NCI-H446 treated with DMSO at 0.1 percent for 48 hours (cell line): ENCODE measurements at regions not wholly inside any gene's neighbourhood (a gene's known extent, or its start where the extent isn't known, plus 50 kb on each side); places are given as distances from the start of the nearest gene placed in this dataset.
"Not testable (repeated sequence)": the region's sequence is repeated elsewhere in the genome, so short reads cannot be mapped to it uniquely, and the experiment has no call there.

Source experiments
- DNase-seq: peaks from one replicate; lab custom pipeline; 2025; lab: John Stamatoyannopoulos, UW

DNA sequence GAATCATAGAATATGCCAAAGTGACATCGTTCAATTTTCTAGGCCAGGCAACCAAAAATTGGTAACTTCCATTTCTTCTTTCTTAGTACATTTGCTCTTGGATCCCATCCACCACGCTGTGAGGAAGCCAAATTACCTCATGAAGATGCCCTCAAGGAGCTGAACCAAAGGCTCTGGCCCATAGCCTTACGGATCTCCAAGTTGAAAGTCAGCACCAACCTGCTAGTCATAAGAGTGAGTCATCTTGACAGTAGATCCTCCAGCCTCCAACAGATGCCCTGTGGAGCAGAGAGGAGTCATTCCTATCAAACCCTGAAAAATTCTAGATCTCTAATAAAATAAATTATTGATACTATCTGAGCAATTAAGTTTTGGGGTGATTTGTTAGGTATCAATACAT is 322.5 kb upstream of the COL8A1 start:
- DNase-seq: no peak

DNA sequence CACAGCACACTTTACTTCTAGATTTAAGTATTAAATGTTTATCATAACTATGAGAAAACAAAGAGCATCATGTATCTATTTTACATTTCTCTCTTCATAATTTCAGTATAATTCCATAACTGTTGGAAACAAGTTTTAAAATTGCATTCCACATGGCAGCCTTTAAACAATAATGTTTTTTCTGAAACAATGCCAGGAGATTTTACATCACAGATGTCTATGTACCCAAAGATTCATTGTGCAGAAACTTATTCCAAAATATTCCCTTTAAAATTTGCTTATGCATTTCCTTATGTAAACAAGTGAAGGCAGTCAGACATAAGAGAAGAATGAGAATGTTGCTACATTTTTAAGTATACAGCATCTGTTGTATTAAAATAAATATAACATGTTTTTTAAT is 324.9 kb upstream of the COL8A1 start:
- DNase-seq: no peak

DNA sequence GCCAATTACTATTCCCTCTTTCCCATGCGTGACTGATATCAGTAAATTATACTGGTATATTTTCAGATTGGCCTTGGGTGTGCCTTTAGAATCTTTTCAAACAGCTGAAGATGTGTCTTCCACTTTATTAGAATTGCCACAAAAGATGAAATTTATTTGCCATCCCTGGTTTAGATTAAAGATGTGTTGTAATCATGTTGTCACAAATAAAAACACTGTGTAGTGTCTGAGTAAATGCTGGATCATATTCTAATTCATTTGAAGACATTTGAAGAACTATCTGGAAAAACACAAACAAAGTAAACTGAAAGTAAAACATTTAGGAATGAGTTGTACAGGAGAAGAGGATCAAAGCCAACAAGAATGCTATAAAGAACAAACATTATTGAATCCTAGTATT is 339.7 kb upstream of the COL8A1 start:
- no peak for DNase-seq

DNA sequence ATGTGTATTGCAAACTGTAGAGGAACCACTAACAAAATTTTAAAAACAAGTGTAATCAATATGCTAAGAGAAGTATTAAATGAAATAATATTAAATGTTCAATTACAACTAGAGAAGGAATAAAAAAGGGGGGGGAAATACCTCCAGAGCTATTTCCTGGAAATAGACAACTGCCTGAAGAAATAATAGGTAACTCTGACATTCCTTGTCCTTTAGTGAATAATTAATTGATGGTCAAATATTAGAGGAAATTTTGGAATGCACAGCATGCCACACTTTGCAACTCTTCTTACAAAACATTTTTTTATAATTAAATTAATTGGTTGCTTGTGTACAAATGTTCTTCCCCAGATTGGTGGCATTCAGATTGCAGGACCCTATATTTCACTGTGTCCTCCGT is 342.6 kb upstream of the COL8A1 start:
- no peak for DNase-seq

DNA sequence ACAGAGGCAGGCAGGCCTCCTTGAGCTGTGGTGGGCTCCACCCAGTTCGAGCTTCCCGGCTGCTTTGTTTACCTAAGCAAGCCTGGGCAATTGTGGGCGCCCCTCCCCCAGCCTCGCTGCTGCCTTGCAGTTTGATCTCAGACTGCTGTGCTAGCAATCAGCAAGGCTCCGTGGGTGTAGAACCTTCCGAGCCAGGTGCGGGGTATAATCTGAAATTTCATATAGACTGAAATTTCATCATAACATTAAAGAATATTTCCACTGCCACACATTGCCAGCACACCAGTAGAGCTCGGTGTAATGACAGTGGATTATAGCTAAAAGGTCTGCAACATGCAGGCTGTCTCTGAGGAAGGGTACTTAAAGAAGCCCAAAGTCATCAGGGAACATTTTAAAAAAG is 344.3 kb upstream of the COL8A1 start:
- DNase-seq: not testable (repeated sequence)

DNA sequence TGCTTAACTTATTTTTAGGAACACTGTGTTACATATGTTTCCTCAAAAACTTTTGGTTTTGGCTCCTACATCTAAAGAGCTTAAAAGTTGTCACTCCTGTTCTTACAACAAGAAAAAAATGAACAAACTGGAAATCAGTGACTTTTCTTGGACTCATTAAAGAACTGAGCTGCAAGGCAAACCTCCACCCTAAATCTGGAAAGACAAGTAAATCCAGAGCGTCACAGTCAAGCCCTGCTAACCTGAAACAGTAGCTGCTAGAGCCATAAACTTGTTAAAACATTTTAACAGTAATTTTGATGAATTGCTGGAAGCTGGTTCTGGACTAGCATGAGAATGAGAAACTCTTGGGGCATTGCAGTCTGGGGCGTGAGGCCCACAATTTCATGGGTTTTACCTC is 350.5 kb upstream of the COL8A1 start:
- DNase-seq: no peak

DNA sequence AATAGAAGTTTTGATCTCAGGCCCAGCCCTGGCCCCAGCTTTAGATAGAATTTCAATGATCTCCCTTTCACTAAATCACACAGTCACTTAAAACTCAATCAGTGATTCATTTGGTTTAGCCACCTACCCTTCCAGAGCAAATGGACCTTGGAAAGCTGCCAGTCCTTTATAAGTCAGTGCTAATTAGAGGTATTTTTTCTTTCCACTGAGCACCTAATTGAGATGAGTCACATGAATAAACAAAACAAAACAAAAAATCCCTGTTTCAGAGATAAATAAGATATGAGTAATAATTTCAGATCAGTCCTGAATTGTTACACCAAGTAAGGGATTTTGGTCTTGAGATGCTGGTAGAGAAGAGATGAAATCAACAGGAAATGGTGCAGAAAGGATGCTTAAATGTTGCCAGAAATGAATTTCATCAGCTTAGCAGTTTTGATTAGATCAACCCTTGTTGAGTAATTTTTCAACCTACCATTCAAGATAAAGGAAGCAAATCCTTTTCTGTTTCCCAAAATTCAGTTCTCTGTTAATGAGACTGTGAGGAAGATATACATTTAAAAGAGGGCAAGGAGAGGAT is 352.0 kb upstream of the COL8A1 start:
- DNase-seq: no peak

DNA sequence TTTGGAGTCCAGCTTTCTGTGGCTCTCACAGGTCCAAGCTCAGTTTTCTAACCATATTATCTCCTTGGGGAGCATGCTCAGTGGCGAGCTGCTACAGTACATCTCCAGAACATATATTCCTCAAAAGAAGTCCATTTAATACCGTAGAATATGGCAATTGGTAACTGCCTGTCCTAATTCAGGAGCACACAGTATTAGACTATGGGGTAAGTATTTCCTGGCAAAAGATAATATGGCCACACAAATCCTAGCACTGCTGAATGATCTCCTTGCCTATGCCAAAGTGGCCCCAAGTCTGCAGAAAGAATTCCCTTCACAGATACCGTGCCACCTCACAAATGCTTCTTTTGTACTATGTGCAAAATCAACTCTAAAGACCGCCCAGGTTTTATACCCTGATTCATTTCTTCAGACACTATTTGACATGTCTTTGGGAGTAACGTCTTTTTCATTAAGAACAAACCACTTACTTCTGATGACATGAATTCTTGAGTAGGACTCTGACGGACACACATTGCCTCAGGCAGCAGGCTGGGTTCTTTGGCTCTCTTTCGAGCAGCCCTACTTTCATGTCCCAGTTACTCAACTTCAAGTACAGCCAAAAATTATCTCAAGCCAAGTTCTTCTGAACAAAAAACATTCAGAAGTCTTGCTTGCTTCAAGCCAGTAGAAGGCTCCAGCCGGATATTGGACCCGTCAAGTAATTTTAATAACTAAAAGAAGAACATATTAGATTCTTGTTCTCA is 368.3 kb upstream of the DCBLD2 start:
- DNase-seq: no peak

DNA sequence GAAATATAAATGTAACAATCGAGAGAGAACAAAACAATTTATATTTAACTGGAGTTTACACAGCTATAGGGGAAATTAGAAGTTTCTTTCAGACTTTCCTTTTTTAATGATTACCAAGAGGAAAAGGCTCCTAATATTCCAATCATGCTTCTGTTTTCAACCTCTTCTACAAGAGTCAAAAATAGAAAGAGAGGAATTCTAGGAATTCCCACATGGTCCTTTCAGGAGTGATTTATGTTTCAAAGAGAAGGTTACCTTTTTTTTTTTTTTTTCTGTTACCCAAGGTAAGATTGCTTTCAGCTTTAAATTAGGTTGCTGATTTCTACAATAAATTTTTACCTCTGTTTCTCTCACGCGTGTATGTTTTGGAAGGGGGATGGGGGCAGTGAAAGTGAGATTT is 355.3 kb upstream of the DCBLD2 start:
- DNase-seq: no peak

DNA sequence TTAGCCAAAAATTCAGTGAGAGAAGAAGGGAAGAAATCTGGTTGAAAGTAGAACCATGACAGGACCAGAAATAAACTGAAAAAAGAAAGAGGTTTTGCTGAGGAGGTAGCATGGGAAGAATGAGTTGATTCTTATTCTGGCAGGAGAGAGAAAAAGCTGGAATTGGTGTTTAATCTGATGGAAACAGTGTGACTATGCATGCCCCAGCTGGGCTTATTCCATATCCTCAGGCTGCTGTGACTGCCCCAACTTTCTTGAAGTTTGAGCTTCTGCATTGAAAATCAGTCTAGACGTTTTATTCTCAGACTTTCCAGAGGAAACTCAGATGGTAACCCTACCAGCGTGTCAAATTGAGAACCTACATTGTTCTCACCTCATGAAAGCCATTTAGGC is 352.5 kb upstream of the DCBLD2 start:
- DNase-seq: no peak

DNA sequence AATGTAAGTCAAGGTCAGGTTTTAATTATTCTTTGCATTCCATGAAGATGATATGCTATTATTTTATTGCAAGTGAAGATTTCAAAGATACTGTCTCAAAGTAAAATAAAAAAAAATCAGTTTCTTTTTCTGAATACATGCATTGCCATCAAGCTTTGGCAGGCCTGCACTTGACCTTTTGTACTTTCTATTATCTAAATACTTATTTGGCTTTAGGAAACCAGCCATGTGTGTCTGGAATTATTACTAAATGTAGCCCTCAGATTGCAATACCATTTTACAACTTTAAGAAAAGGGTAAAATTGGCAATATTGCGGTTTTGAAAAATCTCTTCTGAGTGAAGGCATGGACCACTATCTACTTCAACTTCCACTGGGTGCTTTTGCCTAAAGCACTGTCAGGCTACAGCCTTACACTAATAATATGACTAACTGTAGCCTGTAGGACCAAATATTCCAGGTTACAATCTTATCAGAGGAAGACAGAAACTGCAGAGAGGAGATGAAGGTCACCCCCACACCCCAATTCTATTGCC is 349.4 kb upstream of the DCBLD2 start:
- DNase-seq: no peak

DNA sequence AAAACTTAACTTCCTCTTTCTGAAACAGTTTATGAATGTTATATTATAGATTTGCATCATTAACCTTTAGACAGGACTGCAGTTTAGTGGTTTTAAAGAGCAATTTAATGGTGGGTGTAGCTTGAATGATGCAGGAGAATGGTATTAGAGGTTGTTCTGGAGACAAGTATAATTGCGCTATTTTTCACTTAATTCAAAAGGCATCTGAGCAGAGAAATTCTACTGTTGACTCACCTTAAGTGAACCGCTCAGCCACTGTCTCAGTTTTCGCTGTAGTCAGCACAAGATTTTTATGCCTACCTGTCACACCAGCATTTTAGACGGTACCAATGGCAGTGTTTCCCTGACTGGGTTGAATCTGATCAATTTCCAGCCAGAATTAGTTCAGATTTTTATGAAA is 348.8 kb upstream of the DCBLD2 start:
- no peak for DNase-seq

DNA sequence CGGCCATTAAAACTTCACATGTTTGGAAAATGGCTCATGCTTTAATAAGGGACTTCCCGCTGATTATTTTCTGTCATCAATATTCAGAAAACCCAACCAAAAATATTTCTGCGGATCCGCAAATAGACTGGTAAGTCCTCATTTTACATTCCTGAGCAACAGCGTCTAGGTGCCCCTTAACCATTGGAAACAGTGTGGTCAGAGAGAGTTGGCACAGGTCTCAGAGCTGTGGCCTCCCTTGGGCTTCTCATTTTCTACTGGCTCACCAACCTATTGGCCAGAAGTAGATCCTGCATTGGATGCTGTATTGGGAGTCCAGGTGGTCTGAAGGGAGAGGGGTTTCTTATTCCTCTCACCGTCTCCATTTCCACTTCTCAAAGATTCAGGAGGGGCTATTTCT is 348.1 kb upstream of the DCBLD2 start:
- no peak for DNase-seq

DNA sequence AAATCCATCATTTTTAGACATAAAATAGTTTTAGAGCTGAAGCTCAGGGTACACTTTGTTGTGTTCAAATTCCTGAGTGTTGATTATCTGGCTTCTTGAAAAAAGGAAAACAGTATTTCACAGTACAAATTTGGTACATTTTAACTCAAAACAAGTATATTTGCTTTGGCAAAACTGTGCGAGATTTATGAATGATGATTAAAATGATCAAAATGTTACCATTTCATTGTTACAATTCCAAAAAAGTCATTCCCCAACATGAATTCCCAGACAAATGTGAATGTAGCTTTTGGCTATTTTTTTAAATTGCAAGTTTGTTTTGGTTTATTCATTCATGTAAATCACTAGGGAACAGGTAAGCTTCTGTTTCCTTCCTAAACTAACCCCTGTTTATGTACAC is 347.4 kb upstream of the DCBLD2 start:
- no peak for DNase-seq

DNA sequence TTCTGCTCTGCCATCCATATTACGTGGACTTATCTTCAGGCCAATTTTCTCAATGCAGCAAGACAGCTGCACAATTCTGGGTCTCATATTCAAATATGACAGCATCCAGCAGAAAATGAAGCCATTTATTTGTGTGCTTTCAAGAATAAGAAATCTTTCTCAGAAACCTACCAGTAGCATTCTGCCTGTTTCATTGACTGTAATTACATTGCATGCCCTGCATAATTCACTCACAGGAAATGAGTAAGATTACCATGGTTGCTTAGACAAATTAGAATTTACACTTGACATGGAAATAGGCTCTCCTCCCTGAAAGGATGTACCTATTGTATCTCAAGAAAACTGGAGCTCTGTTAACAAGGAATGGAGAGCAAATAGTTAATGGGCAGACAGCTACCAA is 346.6 kb upstream of the DCBLD2 start:
- no peak for DNase-seq

DNA sequence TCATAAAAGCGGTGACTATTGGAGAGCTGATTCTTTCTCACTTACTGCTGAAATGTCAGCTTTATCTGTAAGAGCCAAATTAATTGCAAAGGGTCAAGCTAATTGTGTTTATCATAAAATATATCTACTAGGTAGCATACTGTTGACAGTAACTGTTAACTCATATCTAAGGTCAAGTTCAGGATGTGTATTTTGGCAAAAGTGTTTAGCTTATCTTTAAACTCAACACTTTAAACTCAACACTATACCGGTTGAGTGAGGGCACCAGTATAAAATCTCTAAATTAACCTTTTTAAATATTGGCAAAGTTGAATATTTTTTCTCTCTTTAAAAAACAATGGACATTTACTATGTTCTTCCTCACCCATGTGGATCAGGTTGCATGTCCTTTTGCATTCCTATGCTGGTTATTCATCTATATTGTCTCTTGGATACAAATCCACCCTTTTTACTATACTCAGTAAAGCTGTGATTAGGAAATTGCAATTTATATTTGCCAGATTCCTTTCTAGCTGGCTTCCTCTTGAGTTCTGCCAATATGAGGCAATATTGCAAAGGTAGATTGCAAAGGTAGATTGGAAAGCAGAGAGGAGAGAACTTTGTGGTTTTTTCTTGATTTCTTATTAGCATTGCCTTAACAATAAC is 344.6 kb upstream of the DCBLD2 start:
- DNase-seq: no peak

DNA sequence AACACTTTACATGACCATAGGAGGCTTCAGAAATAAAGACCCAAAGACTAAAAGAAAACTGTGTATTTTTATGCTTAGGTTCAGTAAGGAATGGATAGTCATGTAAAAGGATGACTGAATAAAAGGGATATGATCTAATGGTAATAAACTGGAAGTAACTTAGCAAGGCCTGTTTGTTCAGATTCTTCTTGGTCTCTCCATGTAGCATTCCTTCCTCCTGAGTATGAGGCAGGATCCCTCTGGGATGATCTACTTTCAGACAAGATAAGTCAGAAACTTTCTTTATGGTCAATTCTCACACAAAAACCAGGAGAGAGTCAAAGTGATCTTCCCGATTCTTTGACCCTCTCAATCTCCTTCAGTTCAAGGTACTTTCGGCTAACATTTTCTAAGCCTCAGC is 340.8 kb upstream of the DCBLD2 start:
- no peak for DNase-seq

DNA sequence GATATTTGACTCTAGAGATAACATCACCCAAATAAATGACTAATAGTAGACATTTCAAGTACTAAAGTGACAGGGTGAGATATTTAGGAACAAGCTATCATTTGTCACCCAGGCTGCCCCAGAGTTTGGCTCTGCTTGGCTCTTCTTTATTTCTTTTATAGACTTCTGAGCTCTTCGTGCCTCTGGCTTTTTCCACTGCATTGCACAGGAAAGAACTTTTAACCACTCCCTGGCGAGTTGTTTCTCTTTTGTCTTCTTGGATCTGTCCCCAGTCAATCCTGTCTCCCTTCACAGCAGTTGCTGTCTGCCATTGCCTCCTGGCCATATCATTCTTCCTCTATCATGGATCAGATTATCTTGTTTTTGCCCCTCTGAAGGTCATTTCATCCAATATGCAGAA is 339.2 kb upstream of the DCBLD2 start:
- no peak for DNase-seq

DNA sequence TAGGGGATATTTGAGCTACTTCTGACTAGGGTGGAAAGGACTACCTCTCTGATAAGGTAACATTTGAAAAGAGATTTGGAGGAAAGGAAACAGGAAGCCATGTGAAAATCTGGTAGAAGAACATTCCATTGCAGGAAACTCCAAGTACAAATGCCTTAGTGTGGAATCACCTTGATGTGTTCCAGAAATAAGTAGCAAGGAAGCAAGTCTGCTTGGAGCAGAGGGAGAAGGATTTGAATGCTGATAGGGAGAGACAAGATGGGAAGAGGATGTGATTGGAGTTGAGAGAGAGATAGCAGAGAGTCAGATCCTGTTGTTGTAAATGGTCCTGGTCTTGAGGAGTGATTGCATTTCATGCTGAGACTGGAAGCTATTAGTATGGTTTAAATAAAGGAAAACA is 335.1 kb upstream of the DCBLD2 start:
- no peak for DNase-seq

DNA sequence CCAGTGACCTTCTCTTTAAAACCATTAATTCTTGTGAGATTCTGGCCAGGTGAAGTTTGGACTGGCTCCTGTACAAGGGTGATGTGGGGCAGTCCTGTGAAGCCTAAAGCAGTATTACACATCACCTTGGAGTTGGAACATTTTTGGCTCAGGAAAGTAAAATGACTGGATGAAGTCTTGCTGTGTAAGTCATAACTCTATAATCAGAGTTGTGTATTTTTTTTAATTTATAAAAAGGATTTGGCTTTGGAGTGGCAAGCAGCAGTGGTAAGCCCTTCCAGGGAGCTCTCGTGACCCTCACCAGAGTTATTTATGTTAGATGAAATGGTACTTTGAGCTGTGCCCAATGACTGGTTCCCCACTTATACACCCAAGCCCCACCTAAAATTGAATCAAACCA is 331.2 kb upstream of the DCBLD2 start:
- no peak for DNase-seq

DNA sequence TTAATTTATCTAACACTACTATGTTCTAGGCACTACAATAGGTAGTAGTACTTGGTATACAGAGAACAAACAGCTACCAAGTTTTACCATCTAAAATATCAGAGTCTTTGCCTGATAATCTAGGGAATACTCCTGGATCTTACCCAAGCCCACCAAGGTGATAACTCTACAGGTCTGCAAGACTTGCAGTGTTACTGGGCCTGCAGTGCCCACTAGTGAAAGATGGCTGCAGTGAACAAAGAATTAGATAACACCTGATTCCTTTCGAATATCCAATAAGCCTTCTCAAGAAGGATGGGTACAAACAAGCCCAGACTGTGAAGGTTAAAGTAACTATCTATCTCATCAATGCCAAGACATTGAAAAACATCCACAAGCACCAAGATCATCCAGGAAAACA is 317.0 kb upstream of the DCBLD2 start:
- DNase-seq: no peak

DNA sequence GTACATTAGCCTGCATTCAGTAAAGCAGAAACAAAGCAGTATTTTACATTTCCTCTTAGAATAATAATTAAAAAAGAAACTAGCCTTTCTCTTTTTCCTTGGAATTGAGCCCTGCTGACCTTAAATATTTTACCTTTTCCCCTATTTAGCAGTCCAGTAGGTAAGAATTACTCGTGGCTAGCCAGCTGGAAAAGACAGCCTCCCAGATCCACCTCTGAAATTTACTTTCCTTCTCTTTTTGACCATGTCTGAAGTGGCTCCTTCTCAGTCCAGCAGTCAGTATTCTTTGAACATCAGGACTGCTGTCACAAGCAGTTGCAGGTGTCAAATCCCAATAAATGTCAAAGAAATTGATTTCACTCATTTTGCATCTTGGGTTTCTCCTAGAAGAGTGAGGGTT is 311.5 kb upstream of the DCBLD2 start:
- DNase-seq: no peak

DNA sequence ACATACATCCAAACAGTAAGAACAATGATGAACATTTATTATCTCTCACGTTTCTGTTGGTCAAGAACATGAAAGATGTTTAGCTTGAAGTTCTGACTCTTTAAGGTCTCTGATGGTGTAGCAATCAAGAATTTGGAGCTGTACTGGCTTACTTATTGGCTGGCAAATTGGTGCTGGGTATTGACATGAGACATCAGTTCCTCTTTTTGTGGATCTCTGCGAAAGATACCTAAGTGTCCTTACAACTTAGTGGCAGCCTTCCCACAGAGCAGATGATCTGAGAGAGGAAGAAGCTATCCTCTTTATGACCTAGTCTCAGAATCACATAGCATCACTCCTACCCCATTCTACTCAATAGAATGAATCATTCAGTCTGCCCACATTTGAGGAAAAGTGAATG is 309.8 kb upstream of the DCBLD2 start:
- DNase-seq: no peak

DNA sequence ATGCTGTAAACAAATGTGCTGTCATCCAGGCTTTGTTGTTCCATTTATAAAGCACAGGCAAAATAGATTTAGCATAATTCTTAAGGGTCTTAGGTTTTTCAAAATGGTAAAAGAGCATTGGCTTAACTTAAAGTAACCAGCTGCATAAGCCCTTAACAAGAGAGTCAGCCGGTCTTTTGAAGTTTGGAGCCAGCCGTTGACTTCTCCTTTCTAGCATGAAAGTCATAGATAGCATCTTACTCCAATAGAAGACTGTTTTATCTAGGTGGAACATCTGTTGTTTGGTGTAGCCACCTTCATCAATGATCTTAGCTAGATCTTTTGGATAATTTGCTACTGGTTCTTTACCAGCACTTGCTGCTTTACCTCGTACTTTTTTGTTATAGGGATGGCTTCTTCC is 297.5 kb upstream of the DCBLD2 start:
- no peak for DNase-seq
